ENCODE measurements at regions not wholly inside any gene's neighbourhood (a gene's known extent, or its start where the extent isn't known, plus 50 kb on each side); places are given as distances from the start of the nearest gene placed in this dataset.
"Not testable (repeated sequence)": the region's sequence is repeated elsewhere in the genome, so short reads cannot be mapped to it uniquely, and the experiment has no call there.

DNA sequence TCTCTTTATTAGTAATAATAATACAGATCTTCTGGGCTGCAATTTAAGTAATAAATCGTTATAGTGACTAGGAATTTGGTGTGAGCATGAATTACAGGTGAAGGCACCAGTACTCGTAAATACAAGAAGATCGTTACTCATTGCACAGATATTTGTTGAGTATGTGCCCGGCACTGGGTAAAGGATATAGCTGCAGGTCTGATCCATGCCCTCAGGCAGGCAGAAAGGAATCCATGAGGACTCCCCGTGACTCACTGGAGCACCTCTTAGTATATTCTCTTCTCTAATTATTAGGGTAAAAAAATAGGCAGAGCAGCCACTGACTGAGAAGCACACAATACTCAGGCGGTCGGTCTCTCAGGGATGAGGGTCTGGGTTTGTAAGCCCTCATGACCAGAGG is 868.3 kb downstream of the RAB28 start:
- FAIRE-seq (no peak), DNase-seq (ENCODE audit: insufficient read length, low spot score) (no peak)

DNA sequence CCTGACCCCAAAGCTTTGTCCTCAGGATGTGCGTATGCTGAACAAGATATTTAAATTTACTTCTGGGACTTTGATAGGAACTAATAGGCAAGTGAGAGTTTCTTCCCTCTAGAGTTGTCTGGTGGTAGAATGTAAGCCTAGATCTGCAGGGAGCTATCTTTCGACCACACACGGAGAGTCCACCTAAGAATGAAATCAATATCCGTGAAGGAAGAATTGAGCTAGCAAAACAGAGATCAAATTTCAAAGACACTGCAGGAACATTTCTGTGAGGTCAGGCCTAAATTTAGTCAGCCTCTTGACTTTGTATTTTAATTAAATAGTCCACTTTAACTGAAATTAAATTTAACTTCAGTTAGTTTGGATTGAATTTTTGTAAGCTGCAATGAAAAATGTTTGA is 871.3 kb downstream of the RAB28 start:
- no peak for DNase-seq (ENCODE audit: insufficient read length, low spot score)
- FAIRE-seq = no peak

DNA sequence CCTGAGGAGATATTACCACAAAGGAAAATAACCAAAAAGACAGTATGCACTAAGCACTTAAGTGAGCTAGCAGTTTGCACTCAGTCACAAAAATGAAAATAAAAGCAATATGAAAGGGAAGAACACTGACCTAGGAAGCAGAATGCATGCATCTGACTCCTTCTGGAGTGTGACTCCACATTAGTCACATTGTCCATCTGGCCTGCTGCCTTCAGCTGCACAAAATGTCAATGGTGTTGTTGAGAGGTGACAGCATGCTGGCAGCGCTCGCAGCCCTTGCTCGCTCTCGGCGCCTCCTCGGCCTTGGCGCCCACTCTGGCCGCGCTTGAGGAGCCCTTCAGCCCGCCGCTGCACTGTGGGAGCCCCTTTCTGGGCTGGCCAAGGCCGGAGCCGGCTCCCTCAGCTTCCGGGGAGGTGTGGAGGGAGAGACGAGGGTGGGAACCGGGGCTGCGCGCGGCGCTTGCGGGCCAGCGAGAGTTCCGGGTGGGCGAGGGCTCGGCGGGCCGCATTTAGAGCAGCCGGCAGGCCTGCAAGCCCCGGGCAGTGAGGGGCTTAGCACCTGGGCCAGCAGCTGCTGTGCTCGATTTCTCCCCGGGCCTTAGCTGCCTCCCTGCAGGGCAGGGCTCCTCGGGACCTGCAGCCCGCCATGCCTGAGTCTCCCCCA is 874.8 kb downstream of the RAB28 start:
- FAIRE-seq; DNase-seq (ENCODE audit: insufficient read length, low spot score): not testable (repeated sequence)

DNA sequence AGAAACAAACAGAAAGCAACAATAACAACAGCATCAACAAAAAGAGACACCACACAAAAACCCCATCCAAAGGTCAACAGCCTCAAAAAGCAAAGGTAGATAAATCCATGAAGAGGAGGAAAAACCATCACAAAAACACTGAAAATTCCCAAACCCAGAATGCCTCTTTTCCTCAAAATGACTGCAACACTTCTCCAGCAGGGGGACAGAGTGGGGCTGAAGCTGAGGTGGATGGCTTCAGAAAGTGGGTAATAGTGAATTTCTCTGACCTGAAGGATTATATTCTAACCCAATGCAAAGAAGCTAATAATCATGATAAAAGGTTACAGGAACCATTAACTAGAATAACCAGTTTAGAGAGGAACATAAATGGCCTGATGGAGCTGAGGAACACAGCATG is 888.2 kb downstream of the RAB28 start:
- FAIRE-seq (no peak), DNase-seq (ENCODE audit: insufficient read length, low spot score) (no peak)

DNA sequence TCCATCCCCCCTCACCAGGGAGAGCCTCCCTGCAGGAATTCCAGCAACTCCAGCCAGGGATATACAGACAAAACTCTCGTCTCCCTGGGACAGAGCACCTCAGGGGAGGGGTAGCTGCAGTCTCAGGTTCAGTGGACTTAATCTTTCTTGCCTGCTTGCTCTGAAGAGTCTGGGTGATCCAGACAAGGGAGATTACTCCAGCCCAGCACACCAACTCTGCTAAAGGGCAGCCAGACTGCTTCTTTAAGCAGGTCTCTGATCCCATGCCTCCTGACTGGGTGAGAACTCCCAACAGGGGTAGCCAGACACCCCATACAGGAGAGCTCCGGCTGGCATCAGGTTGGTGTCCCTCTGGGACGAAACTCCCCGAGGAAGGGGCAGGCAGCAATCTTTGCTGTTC is 888.7 kb downstream of the RAB28 start:
- DNase-seq (ENCODE audit: insufficient read length, low spot score) = no peak
- no peak for FAIRE-seq

DNA sequence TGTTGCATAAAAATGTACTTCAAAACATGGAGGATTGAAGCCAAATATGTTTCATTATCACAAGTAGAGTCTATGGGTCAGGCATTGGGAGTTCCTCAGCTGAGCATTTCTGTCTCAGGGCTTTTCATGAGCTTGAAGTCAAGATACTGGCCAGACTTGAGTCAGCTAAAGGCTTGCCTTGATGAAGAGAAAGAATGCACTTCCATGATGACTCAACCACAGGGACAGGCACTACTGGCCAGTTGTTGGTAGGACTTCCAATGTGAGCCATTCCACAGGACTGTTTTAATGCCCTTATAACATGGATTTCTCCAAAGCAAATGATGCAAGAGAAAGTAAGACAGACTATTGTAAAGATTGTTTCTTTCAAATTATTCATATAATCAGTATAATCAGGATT is 895.6 kb downstream of the RAB28 start:
- FAIRE-seq = no peak
- no peak for DNase-seq (ENCODE audit: insufficient read length, low spot score)

DNA sequence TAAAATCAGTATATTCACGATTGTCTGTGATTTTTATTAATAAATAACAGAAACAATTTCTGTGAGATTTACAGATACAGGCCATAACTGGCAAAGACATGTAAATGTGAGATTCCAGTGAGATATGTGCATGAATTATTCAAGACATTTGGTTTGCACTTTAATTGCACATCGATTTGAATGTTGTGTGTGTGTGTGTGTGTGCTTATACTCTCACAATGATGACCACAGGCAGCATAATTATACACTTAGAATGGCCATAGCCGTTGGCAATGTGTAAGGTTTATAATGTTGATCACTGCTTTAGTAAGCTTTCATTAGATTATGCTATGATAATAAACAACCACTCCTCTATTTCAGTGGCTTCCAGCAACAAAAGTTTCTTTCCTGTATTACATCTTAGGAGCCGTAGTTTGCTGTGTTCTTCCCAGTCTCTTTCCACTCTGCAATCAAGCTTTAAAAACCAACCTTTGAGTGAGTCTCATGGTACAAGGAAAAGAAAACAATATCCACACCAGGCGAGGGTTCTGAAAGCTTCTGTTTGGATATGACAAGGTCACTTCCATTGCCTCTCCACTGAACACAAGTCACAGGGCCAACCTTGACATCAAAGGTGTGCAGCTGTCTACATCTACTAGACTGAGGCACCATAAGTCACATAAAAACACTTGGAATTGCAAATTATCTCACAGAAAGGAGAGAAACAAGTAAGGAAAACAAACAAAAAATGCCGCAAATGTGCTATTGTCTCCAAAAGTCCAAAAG is 897.7 kb downstream of the RAB28 start:
- no peak for FAIRE-seq
- DNase-seq (ENCODE audit: insufficient read length, low spot score) = no peak

DNA sequence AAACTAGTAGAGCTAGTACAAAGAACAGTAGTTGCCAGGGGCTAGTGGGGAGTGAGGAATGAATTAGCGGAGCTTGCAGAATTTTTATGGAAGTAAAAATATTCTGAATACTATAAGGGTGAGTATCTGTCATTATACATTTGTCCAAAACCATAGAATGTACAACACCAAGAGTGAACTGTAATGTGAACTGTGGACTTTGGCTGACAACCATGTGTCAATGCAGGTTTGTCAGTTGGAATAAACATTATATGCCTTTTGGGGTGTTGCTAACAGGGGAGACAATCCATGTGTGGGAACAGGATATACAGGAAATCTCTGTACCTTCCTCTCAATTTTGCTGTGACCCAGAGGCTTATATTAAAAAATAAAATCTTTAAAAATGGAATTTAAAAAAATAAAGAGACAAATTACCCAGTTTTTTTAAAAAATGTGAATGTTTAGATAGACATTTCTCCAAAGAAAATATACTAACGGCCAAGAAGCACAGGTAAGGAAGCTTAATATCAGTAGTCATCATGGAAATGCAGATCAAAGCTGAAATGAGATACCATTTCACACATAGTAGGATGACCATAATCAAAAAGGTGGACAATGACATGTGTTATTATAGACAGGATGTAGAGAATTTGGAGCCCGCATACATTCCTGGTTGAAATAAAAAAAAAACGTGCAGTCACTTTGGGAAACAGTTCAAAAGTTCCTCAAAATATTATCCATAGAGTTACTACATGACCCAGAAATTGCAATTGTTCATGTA is 899.8 kb downstream of the RAB28 start:
- DNase-seq (ENCODE audit: insufficient read length, low spot score) = no peak
- FAIRE-seq = no peak

DNA sequence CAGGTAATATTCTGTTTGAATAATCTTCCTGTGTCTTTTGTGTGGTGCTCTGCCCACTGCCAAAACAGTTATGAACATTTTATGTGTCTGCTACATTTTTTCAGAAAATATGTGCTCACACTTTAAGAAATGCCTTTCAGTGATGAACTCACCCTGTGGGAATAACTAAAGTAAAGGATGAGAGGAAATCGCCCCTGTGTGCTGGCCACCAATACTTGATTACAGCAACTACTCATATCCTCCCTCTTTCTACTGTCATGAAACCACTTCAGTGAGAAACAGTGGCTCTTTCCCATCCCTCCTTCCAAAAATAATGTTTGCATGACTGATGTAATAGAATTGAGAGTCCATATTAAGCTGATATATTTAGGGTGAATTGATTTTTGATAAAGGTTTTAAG is 900.9 kb downstream of the RAB28 start:
- FAIRE-seq = no peak

DNA sequence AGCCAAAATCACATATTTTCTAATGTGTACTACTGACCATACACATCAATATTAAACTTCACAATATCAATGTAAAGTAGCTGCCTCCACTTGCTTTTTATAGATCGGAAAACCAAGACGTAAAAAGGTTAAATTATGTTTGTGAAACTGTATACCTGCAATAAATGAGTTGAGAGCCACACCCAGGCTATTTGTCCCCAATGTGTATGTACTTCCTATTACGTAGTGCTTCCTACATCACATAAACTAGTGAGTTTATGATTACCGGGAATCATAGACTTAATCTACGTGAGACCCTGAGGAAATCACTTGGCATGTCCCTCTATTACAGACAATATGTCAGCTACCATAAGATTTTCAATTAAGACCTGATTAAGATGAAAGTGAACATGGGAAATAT is 903.4 kb downstream of the RAB28 start:
- FAIRE-seq (no peak), DNase-seq (ENCODE audit: insufficient read length, low spot score) (no peak)

More for the DNA sequence above, 900.9 kb downstream of the RAB28 start:
- DNase-seq (ENCODE audit: insufficient read length, low spot score) = no peak

DNA sequence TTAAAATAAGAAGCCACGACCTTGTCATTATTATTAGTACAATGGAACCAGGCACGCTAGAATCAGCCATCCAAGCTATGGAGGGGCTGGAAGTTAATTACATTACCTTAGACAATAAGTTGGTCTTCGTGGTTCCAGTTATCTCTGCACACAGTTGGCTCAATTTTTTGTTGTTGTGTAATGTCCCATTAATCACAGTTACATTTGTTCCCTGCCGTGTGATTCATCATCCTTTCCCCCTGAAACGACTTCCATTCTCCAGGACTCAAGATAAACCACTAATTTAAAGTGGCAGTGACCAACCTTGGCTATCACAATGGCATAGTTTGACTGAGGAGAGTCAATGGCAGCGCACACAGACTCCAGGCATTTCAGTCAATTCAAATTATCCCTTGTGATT is 905.0 kb downstream of the RAB28 start:
- DNase-seq (ENCODE audit: insufficient read length, low spot score) = no peak
- no peak for FAIRE-seq

DNA sequence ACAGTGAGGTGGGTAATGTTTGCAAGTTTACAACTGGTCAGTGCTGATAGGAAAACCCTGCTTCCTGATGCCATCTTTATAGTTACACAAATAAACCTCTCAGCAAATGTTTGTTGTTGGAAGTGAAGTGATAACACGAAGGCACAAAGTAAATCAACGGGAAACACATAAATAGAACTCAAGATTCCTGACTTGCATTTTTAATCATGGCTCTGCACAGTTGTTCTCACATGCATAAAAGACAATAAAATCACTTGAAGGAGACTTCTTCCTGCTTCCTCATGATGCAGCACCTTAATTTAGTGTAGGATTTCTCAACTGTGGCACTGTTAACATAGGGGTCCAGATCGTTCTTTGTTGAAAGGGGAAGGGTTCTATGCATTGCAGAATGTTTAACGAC is 907.7 kb downstream of the RAB28 start:
- DNase-seq (ENCODE audit: insufficient read length, low spot score) = no peak

DNA sequence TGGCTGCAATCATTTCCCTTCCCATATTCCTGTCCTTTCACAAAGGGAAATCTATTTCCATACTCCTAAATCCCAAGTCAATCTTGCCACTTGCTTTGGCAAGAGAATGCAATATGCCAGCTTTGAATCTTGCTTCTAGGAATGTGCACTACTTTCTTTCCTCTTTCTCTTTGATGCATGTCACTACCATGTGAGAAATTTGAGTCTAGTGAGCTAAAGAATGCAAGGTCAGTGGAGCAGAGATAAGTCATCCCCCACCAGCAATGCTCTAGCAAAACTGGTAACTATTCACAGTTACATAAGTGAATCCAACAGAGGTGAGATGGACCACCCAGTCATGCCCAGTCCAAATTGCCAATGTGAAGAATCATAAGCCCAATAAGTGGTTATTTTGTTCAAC is 910.4 kb downstream of the RAB28 start:
- DNase-seq (ENCODE audit: insufficient read length, low spot score) (no peak), FAIRE-seq (no peak)

More for the DNA sequence above, 907.7 kb downstream of the RAB28 start:
- no peak for FAIRE-seq

DNA sequence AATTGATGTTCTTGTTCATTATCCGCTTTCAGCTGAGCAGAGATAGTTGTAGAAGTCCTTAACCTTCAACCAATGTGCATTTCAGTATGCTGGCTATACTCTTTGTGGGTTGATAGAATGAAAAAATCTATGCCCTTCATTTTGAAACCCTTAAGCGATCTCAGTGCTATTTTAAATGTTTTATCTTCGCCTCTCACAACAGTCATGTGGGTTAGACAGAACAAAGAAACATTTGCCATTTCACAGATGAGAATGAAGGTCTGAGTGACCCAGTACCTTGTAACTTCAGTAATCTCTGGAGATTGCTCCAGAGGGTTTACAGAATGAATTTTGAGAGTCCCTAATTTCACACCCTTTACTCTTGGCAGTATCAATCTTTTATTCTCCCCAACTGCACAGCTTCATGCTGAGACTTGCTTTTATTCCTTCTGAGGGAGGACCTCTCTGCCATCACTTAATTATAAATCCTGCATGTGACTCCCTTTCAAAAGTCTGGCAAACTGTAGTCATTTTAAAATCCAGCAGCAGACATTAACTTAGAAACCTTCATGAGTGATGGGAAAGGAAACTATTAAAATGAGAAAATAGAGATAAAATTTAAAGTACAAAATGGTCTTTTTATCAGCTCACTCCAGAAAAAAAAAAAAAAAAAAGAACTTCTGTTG is 921.5 kb downstream of the RAB28 start:
- DNase-seq (ENCODE audit: insufficient read length, low spot score) (no peak), FAIRE-seq (no peak)

DNA sequence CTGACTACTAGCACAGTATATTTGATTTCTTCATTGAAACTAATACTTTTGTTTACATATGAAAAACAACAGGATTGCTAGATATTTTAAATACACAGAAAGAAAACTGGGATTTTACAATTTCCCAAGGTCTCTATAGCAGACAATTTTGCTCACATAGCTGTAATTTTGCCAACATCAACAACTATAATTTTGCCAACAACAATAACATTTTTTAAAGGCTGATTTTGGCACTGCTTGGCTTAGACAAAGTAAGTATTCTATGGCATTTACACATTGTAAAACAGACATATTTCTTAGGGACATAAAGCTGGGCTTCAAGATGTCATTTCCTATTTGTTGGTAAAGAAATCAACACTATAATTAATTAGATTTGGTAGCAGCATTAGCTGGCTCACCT is 922.1 kb downstream of the RAB28 start:
- FAIRE-seq = no peak
- no peak for DNase-seq (ENCODE audit: insufficient read length, low spot score)

DNA sequence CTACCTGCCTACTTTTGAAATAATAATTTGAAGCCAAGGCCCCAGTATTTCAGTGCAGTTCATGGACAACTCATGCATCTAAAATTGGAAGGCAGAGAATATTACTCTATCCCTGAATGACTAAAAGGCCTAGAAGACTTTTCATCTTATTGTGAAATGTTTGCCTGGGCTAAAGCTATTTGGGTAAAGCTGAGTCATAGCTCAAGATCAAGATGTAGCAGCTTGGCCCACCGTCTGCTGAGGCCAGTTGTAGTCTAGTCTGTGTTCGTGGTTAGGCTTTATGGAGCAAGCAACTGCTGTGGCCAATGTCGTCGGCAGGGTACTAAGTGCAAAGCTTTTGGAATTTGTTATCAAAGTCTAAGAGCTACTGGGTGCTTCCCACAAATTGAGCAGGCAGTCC is 929.1 kb downstream of the RAB28 start:
- DNase-seq (ENCODE audit: insufficient read length, low spot score) = no peak
- FAIRE-seq = no peak

DNA sequence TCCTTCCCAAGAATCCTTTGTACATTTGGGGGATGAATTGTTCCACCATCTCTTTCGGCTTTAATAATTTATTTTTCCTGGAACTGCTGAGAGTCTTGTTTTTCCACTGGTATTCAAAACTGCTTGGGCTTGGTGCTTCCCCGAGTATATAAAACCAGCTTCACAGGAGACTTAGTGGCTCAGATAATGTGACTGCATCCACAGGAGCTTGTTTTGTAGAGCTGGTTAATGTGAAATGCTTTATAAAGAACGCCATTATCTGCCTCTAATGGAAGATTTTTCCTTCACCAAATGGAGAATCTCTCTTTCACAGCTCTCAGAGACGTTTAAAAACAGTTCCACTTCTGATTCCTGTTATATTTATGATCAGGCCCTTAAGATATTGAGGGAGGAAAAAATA is 935.5 kb downstream of the RAB28 start:
- no peak for DNase-seq (ENCODE audit: insufficient read length, low spot score)
- no peak for FAIRE-seq

DNA sequence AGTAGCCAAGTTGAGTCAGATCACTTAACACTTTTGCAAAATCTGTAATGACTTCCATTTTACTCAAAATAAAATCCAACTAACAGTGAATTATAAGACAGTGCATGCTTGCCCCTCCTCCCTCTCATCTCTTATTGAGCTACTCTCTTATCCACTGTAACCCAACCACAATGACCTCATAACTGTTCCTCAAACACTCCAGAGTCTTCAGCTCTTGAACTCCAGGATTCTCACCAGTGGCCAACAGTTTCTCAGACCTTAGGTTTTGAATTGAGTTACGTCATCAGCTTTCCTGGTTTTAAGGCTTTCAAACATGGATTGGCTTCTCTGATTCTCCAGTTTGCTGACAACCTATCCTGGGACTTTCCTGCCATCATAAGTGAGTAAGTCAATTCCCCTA is 938.3 kb downstream of the RAB28 start:
- DNase-seq (ENCODE audit: insufficient read length, low spot score) (no peak), FAIRE-seq (no peak)

DNA sequence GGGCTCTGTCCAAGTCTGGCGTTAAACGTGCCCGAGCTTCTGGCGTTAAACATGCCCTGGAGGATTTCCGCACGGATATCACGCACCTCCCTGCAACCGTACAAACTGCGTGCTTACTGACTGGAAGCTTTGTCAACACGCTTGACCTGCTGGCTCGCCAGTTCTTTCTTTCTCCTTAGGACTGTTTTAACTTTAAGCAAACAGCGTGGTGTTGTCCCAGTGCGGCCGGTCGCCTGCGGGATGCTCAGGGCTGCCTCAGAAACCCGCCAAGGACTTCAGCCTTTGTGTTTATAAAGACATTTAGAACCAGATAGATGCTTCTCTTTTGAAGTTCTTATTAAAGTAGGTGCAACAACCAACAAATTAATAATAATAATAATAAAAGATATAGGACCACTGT is 946.0 kb downstream of the RAB28 start:
- DNase-seq (ENCODE audit: insufficient read length, low spot score) = no peak
- FAIRE-seq = no peak

DNA sequence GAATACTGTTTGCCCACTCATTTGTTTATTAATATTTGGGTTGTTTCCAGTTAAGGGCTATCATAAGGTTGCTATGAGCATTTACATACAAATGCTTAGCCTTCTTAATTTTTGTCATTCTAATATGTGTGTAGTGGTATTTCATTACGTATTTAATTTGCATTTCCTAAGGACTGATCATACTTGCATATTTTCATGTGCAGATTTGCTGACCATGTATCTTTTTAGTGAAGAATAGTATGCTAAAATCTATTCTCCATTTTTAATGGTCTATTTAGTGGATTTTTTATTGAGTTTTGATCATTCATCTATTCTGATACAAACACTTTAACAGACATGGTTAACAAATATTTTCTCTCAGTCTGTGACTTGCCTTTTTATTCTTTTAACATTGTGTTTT is 949.5 kb downstream of the RAB28 start:
- no peak for DNase-seq (ENCODE audit: insufficient read length, low spot score)
- FAIRE-seq = no peak

DNA sequence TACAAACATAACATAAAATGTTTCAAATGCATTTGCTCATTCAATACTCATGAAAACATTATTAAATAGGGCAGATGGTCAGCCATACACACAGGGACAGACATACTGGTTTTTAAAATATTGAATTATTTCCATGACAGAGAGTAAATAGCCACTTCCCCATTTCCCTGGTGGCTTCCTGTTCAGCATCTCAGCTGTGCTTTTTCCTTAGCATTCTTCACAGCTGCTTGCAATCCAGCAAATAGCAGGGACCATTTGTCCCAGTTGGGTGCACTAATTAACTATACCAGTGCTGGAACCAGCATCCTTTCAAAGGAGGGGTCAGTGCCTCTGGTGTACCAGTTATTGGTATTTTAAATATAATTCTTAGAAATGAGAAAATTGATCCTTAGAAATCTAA is 964.7 kb downstream of the RAB28 start:
- DNase-seq (ENCODE audit: insufficient read length, low spot score) (no peak), FAIRE-seq (no peak)
